H9 (cell line): ENCODE measurements at regions not wholly inside any gene's neighbourhood (a gene's known extent, or its start where the extent isn't known, plus 50 kb on each side); places are given as distances from the start of the nearest gene placed in this dataset.

Experiments
- DNase-seq: peaks from one replicate; pipeline ENCODE4 v3.0.0-alpha.2; 2017
- H2AFZ ChIP-seq: one replicate; pipeline ENCODE4 v1.6.1; 2013; ENCODE audit warnings: mild to moderate bottlenecking, low read length, control low read depth, moderate library complexity
- H2AK5ac ChIP-seq: 2 replicates; pipeline ENCODE4 v1.6.1; 2013; ENCODE audit warnings: low read length, control low read depth, mixed read lengths; ENCODE audit not compliant: insufficient read length
- H2BK120ac ChIP-seq: one replicate; pipeline ENCODE4 v1.6.1; 2013; ENCODE audit warnings: low read depth, mild to moderate bottlenecking, low read length, control low read depth, inconsistent platforms; ENCODE audit not compliant: poor library complexity, severe bottlenecking
- H2BK12ac ChIP-seq: 2 replicates; pipeline ENCODE4 v1.6.1; 2013; ENCODE audit warnings: low read length, control low read depth, mixed read lengths, low read depth; ENCODE audit not compliant: insufficient read length
- H2BK15ac ChIP-seq: 2 replicates; pipeline ENCODE4 v1.6.1; 2013; ENCODE audit warnings: low read depth, low read length, control low read depth
- H2BK20ac ChIP-seq: one replicate; pipeline ENCODE4 v1.6.1; 2013; ENCODE audit warnings: low read depth, mild to moderate bottlenecking, low read length, control low read depth, inconsistent platforms; ENCODE audit not compliant: poor library complexity, severe bottlenecking
- H2BK5ac ChIP-seq: 2 replicates; pipeline ENCODE4 v1.6.1; 2013; ENCODE audit warnings: low read length, control low read depth, mixed read lengths; ENCODE audit not compliant: insufficient read length
- H3K14ac ChIP-seq: 2 replicates; pipeline ENCODE4 v1.6.1; 2013; ENCODE audit warnings: low read length, control low read depth; ENCODE audit not compliant: insufficient read depth
- H3K18ac ChIP-seq: 2 replicates; pipeline ENCODE4 v1.6.1; 2013; ENCODE audit warnings: low read depth, mild to moderate bottlenecking, mixed read lengths, low read length, control low read depth; ENCODE audit not compliant: insufficient read length
- H3K23ac ChIP-seq: 2 replicates; pipeline ENCODE4 v1.6.1; 2013; ENCODE audit warnings: low read length, control low read depth, mixed read lengths, low read depth; ENCODE audit not compliant: insufficient read length
- H3K23me2 ChIP-seq: 2 replicates; pipeline ENCODE4 v1.6.1; 2013; ENCODE audit warnings: low read depth, mild to moderate bottlenecking, mixed read lengths, low read length, control low read depth; ENCODE audit not compliant: insufficient read length, poor library complexity, severe bottlenecking
- H3K27ac ChIP-seq: 2 replicates; pipeline ENCODE4 v1.5.1; 2013; ENCODE audit warnings: low read length, control low read depth, mixed read lengths, low read depth; ENCODE audit not compliant: insufficient read length
- H3K27me3 ChIP-seq: 2 replicates; pipeline ENCODE4 v1.6.1; 2013; ENCODE audit warnings: low read length, control low read depth, inconsistent platforms; ENCODE audit not compliant: insufficient read depth
- H3K4ac ChIP-seq: 2 replicates; pipeline ENCODE4 v1.6.1; 2013; ENCODE audit warnings: low read depth, mild to moderate bottlenecking, control low read depth, inconsistent platforms, low read length, moderate library complexity
- H3K4me1 ChIP-seq: 2 replicates; pipeline ENCODE4 v1.6.1; 2013; ENCODE audit warnings: low read length, control low read depth, inconsistent platforms; ENCODE audit not compliant: insufficient read depth
- H3K4me2 ChIP-seq: 2 replicates; pipeline ENCODE4 v1.6.1; 2013; ENCODE audit warnings: low read length, control low read depth, mixed read lengths; ENCODE audit not compliant: insufficient read length, insufficient read depth
- H3K56ac ChIP-seq: 2 replicates; pipeline ENCODE4 v1.6.1; 2013; ENCODE audit warnings: low read depth, mild to moderate bottlenecking, mixed read lengths, low read length, control low read depth; ENCODE audit not compliant: insufficient read length
- H3K79me1 ChIP-seq: 2 replicates; pipeline ENCODE4 v1.6.1; 2013; ENCODE audit warnings: low read depth, mild to moderate bottlenecking, moderate library complexity, low read length, control low read depth, inconsistent platforms; ENCODE audit not compliant: insufficient read depth, poor library complexity, severe bottlenecking
- H3K79me2 ChIP-seq: 2 replicates; pipeline ENCODE4 v1.6.1; 2013; ENCODE audit warnings: low read length, control low read depth, inconsistent platforms; ENCODE audit not compliant: insufficient read depth
- H3K9ac ChIP-seq: 2 replicates; pipeline ENCODE4 v1.6.1; 2013; ENCODE audit warnings: low read length, control low read depth, mixed read lengths; ENCODE audit not compliant: insufficient read length; ENCODE audit errors: extremely low read depth
- H3K9me3 ChIP-seq: one replicate; pipeline ENCODE4 v1.6.1; 2013; ENCODE audit warnings: low read depth, low read length, inconsistent platforms; ENCODE audit not compliant: control insufficient read depth
- H3T11ph ChIP-seq: one replicate; pipeline ENCODE4 v1.6.1; 2013; ENCODE audit warnings: mild to moderate bottlenecking, low read length, control low read depth, inconsistent platforms
- H4K20me1 ChIP-seq: one replicate; pipeline ENCODE4 v1.6.1; 2013; ENCODE audit not compliant: control insufficient read depth, insufficient read length, insufficient read depth
- H4K5ac ChIP-seq: 2 replicates; pipeline ENCODE4 v1.6.1; 2013; ENCODE audit warnings: low read depth, mild to moderate bottlenecking, mixed read lengths, low read length, control low read depth; ENCODE audit not compliant: insufficient read length
- H4K8ac ChIP-seq: replicated peaks from 2 replicates; pipeline ENCODE4 v1.6.1; 2013; ENCODE audit warnings: low read length, control low read depth, mixed read lengths, low read depth; ENCODE audit not compliant: insufficient read length
- H4K91ac ChIP-seq: 2 replicates; pipeline ENCODE4 v1.6.1; 2013; ENCODE audit warnings: low read depth, mild to moderate bottlenecking, moderate library complexity, mixed read lengths, low read length, control low read depth; ENCODE audit not compliant: insufficient read length
- H3K27ac Mint-ChIP-seq, 3 experiments: 2 replicates in 2 of 3; 3 replicates in 1 of 3; pipeline ENCODE4 v1.8.0; 2020 to 2021; ENCODE audit warnings: mixed read lengths in 3 of 3, mild to moderate bottlenecking in 1 of 3, moderate library complexity in 1 of 3
- H3K27me3 Mint-ChIP-seq: 2 replicates; pipeline ENCODE4 v1.8.0; 2021; ENCODE audit warnings: low read depth, mild to moderate bottlenecking, moderate library complexity, mixed read lengths
- H3K36me3 Mint-ChIP-seq, 3 experiments: 2 replicates in 2 of 3; 3 replicates in 1 of 3; pipeline ENCODE4 v1.8.0; 2020 to 2021; ENCODE audit warnings: low read depth in 3 of 3, mixed read lengths in 3 of 3; ENCODE audit not compliant: insufficient read depth in 1 of 3
- H3K4me1 Mint-ChIP-seq, 2 experiments: 2 replicates each; pipeline ENCODE4 v1.8.0; 2020; ENCODE audit warnings: mixed read lengths in 2 of 2
- H3K4me3 Mint-ChIP-seq, 2 experiments: 2 replicates in 1 of 2; 3 replicates in 1 of 2; pipeline ENCODE4 v1.8.0; 2020 to 2021; ENCODE audit warnings: mild to moderate bottlenecking in 2 of 2, mixed read lengths in 2 of 2, moderate library complexity in 1 of 2
- H3K9me3 Mint-ChIP-seq, 2 experiments: 2 replicates in 1 of 2; 3 replicates in 1 of 2; pipeline ENCODE4 v1.8.0; 2020; ENCODE audit warnings: mild to moderate bottlenecking in 2 of 2, mixed read lengths in 2 of 2, moderate library complexity in 1 of 2
- CTCF ChIP-seq: fragments of 200-600 bp; sonication (generic); conservative IDR thresholded peaks from 3 replicates; pipeline ENCODE4 v1.8.0; 2021; ENCODE audit warnings: antibody characterized with exemption, mild to moderate bottlenecking
- WGBS: extraction: QIAGEN DNeasy Blood & Tissue Kit; methylation state at CpG from one replicate; pipeline ENCODE4 v1.1.7; 2013; ENCODE audit warnings: missing lambda C conversion rate, low lambda C conversion rate, mixed read lengths; ENCODE audit not compliant: insufficient read length; ENCODE audit errors: extremely low coverage; 5-methylcytosine and 5-hydroxymethylcytosine counted together

- Histone ChIP-seq H3T11ph (no peak overlapping the region), H3K27me3 (no peaks in the 10 kb centered on the region), H3K14ac (no peak overlapping the region), H2BK20ac (no peak overlapping the region), H3K27ac (no peak overlapping the region), H3K4me2 (no peak overlapping the region), H3K4me1 (peaks cover 3% of the 10 kb centered on the region; the same call in 1 of the 2 replicates), H3K9me3 (no peaks in the 10 kb centered on the region), H3K4ac (no peak overlapping the region), H3K79me1 (no peaks in the 10 kb centered on the region), H3K56ac (no peak overlapping the region), H2AFZ (no peak overlapping the region), H2BK5ac (no peak overlapping the region), H3K23ac (no peak overlapping the region), H3K9ac (no peak overlapping the region), H4K20me1 (no peaks in the 10 kb centered on the region), H2AK5ac (no peak overlapping the region), H4K8ac (no peak overlapping the region), H4K5ac (no peak overlapping the region), H4K91ac (no peak overlapping the region), H3K79me2 (no peaks in the 10 kb centered on the region), H2BK12ac (no peak overlapping the region), H3K23me2 (no peaks in the 10 kb centered on the region), H2BK120ac (no peak overlapping the region), H2BK15ac (no peak overlapping the region), H3K18ac (no peak overlapping the region)
- no peak for DNase-seq
- H3K9me3 Mint-ChIP-seq, result no peaks in the 10 kb centered on the region
- no peak for TF ChIP-seq CTCF
- no peak overlapping the region for H3K27ac Mint-ChIP-seq
- H3K27me3 Mint-ChIP-seq, result no peaks in the 10 kb centered on the region; the same call in 1 of the 2 replicates
- no peak overlapping the region for H3K4me3 Mint-ChIP-seq
- H3K4me1 Mint-ChIP-seq, result peaks cover 16% of the 10 kb centered on the region in 2 experiments
- WGBS, result no CpG with 5 or more reads among the region's 2 CpGs
- H3K36me3 Mint-ChIP-seq, result no peaks in the 10 kb centered on the region
Measured at GRCh38 chr1:29939079-29939478, 702.8 kb downstream of the PTPRU start.
